ENCODE measurements at regions not wholly inside any gene's neighbourhood (a gene's known extent, or its start where the extent isn't known, plus 50 kb on each side); places are given as distances from the start of the nearest gene placed in this dataset.

- TF ChIP-seq RBBP5 (IDR thresholded peaks at IDR 0.05; ENCODE audit: borderline replicate concordance, low read depth, low read length): no peak
- Histone ChIP-seq H2BK5ac (ENCODE audit: low read depth, low read length) (no peak overlapping the region), H3K36me3 (ENCODE audit: control insufficient read depth in 2 of 4, insufficient read depth in 4 of 4, low read length in 3 of 4) (no peaks in the 10 kb centered on the region), H3K14ac (ENCODE audit: insufficient read length) (no peak overlapping the region), H4K5ac (ENCODE audit: insufficient read length, low read depth, low read length) (no peak overlapping the region), H3K9ac (replicated peaks in 1 of 4; ENCODE audit: extremely low read depth in 1 of 4, low read depth in 3 of 4, low read length in 3 of 4) (no peak overlapping the region), H3K4ac (replicated peaks; ENCODE audit: insufficient read length, low read depth, low read length) (no peak overlapping the region), H3K79me1 (ENCODE audit: low read depth, low read length) (no peaks in the 10 kb centered on the region), H3K9me3 (ENCODE audit: insufficient read depth in 2 of 2, low read depth in 1 of 2, low read length in 1 of 2) (no peaks in the 10 kb centered on the region), H2AK5ac (ENCODE audit: low read depth, low read length) (no peak overlapping the region), H2BK15ac (ENCODE audit: low read length) (no peak overlapping the region), H3K4me2 (ENCODE audit: insufficient read depth in 1 of 2, low read depth in 2 of 2, low read length in 2 of 2) (no peak overlapping the region), H2AFZ (ENCODE audit: low read length) (no peak overlapping the region), H2BK20ac (ENCODE audit: low read length) (no peak overlapping the region), H3K56ac (replicated peaks; ENCODE audit: insufficient read length, low read depth, low read length) (no peak overlapping the region), H3K18ac (ENCODE audit: extremely low read depth, low read length) (no peak overlapping the region), H4K8ac (ENCODE audit: extremely low read depth, insufficient read depth, low read length) (no peak overlapping the region), H3K27me3 (replicated peaks in 1 of 4; ENCODE audit: control insufficient read depth in 3 of 4, extremely low read depth in 1 of 4, insufficient read depth in 3 of 4, low read length in 3 of 4) (peaks cover 0 to 3% (median 0%) of the 10 kb centered on the region in 4 experiments; a peak in 3 of 7 replicates), H2BK12ac (ENCODE audit: low read depth, low read length) (no peak overlapping the region), H4K91ac (replicated peaks; ENCODE audit: insufficient read length, low read length) (no peak overlapping the region), H3K23ac (ENCODE audit: insufficient read length) (no peak overlapping the region), H3K27ac (ENCODE audit: low read depth, low read length) (no peak overlapping the region), H4K20me1 (replicated peaks in 1 of 2; ENCODE audit: control insufficient read depth in 1 of 2, insufficient read depth in 2 of 2, low read length in 2 of 2) (no peaks in the 10 kb centered on the region), H2BK120ac (replicated peaks; ENCODE audit: low read depth, low read length) (no peak overlapping the region), H3K4me3 (ENCODE audit: extremely low read depth in 1 of 4, insufficient read depth in 2 of 4, low read depth in 3 of 4, low read length in 4 of 4) (no peak overlapping the region), H3K79me2 (ENCODE audit: control insufficient read depth in 1 of 2, insufficient read depth in 2 of 2, low read length in 2 of 2) (no peaks in the 10 kb centered on the region), H3K23me2 (ENCODE audit: low read depth, low read length) (no peaks in the 10 kb centered on the region), H3K4me1 (replicated peaks in 1 of 4; ENCODE audit: control insufficient read depth in 3 of 4, insufficient read depth in 4 of 4, low read length in 3 of 4) (no peaks in the 10 kb centered on the region)
- ChIA-PET CTCF (ENCODE audit: partially characterized antibody) (no interaction called here), POLR2A (ENCODE audit: partially characterized antibody) (no interaction called here)
- FAIRE-seq (no peak), DNase-seq (ENCODE audit: low read depth in 1 of 2, low spot score in 2 of 2) (no peak)
Measured at GRCh38 chr3:22378869-22379268, 627.9 kb upstream of the ZNF385D start.

All from H1 (cell line).